LNCAP (cell line): ENCODE measurements at regions not wholly inside any gene's neighbourhood (a gene's known extent, or its start where the extent isn't known, plus 50 kb on each side); places are given as distances from the start of the nearest gene placed in this dataset.

Source experiments
- TF ChIP-seq, protein P1 (sequence below): fragments of 450-650 bp; IDR thresholded peaks from 2 replicates; pipeline ENCODE4 v1.5.1; 2017; ENCODE audit warnings: mild to moderate bottlenecking

DNA sequence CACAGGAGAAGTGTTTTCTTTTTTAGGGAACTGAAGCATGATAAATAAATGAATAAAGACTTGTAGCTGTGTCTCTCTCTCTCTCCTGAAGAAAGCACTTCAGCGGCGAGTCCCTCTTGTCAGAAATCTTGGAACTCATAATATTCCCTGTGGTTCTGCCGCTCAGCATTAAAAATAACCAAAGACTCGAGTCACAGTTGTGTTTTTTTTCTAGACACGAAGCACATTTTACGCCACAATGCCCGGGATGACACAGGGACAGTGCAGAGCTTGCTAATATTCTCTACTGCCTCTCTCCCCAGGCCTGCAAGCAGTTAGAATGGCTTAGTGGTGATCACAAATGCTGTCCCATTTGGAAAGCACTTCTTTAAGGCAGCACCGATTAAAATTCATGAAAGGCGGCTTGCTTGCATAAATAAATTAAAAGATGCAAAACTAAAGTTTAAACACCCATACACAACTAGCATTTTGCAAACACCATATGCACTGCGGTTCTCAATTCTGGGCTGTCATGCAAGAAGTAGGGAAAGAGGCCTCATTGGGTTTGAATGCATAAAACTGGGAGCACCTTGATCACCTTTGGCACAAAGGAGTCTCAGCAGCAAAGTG is 597.4 kb downstream of the SOX6 start:
- TF ChIP-seq, protein P1, sequence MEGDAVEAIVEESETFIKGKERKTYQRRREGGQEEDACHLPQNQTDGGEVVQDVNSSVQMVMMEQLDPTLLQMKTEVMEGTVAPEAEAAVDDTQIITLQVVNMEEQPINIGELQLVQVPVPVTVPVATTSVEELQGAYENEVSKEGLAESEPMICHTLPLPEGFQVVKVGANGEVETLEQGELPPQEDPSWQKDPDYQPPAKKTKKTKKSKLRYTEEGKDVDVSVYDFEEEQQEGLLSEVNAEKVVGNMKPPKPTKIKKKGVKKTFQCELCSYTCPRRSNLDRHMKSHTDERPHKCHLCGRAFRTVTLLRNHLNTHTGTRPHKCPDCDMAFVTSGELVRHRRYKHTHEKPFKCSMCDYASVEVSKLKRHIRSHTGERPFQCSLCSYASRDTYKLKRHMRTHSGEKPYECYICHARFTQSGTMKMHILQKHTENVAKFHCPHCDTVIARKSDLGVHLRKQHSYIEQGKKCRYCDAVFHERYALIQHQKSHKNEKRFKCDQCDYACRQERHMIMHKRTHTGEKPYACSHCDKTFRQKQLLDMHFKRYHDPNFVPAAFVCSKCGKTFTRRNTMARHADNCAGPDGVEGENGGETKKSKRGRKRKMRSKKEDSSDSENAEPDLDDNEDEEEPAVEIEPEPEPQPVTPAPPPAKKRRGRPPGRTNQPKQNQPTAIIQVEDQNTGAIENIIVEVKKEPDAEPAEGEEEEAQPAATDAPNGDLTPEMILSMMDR, result no peak

DNA sequence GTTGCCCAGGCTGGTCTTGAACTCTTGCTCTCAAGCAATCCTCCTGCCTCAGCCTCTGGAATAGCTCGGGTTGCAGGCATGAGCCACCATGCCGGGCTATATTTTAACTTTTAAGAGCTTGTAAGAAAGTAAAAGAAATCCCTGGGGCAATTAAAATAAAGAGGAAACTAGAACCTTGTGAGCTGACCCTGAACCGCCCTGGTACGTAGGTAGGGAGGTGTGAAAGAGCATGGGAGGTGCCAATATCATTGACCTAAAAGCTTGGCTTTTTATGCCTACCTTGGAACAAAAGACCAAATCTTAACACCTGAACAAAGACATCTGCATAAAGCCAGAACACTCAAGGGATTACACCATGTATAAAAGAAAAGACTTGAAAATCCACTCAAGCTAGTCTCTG is 595.1 kb downstream of the SOX6 start:
- TF ChIP-seq, protein P1, result no peak

DNA sequence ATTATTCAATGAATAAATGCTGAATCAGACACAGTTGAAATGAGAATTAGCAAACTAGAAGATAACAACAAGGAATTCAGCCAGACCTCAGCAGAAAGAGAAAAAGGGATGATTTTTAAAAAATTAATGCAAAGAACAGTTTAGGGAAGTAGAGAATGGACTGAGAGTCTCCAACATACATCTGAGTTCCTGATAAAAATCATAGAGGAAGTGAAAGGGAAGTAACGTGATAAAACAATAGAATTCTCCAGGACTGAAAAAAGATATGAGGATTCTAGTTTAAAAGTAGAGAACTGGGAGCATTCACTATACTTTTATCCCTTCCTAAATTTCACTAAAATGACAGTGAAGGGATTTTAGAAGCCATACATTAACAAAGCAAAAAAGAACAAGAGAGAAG is 592.0 kb downstream of the SOX6 start:
- TF ChIP-seq, protein P1, result no peak

DNA sequence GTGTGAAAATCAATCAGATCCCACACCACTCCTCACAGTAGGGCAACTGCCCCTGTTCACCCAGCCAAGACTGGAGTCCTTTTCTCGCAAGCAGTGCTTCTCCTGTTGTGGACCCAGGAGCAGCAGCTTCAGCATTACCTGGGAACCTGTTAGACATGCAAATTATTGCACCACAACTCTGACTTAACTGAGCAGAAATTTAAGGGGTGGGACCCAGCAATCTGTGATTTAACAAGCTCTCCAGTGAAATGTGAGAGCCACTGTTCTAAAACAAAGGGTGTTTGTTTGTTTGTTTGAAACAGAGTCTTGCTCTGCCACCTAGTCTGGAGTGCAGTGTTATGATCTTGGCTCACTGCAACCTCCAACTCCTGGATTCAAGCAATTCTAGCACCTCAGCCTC is 591.4 kb downstream of the SOX6 start:
- TF ChIP-seq, protein P1, result no peak

DNA sequence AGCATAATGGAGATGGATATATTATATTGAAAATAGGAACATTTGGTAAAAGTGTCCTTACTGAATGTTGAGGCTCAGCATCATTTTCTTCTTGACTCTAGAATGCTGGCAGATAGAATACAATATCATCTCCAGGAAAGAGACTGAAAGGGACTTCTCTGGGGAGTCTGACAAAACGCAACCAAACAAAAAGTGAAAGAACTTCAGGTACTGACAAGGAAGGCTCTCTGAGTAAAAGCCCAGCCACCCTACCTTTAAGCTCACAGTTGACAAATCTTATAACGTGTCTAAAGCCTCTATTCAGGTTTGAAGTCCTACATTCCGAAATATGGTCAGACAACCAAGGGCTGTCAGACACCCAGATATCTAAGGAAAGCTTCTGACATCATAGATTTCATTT is 590.8 kb downstream of the SOX6 start:
- TF ChIP-seq, protein P1, result no peak

DNA sequence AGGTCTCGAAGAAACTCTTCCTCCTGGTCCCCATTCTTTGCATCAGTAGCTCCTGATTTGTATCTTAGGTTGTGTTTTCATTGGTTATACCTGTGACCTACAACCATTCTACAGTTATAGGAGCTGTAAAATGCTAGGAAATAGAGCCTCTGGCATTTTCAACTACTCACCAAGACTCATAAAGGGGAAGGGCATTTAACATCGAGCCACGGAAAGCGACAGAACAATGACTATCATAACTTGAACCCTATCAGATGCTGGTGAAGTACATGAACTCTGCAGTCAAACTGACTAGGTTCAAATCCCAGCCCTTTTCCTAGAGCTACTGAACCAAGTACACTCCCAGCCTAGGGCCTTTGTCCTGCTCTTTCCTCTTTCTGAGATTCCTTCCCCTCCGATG is 588.0 kb downstream of the SOX6 start:
- TF ChIP-seq, protein P1, result no peak

DNA sequence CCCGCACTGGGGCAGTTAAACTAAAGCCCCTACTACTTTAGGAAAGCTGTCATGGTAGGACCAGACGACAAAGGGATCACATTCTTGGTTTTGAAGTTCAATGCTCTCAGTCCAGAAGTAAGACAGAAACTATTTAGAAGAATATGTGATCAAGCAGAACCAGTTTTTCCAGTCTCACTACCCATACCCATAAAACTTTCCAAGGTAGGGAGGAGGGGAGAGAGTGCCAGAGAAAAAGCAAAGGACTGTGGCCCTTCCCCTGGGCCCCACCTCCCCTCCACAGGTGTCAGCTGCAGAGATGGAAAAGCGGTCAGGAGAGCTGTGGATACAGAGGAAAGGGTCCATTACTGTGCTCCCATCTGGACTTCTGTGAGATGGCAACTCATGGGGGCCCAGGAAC is 587.1 kb downstream of the SOX6 start:
- TF ChIP-seq, protein P1, result no peak
